HepG2 (cell line): ENCODE measurements at regions not wholly inside any gene's neighbourhood (a gene's known extent, or its start where the extent isn't known, plus 50 kb on each side); places are given as distances from the start of the nearest gene placed in this dataset.

Experiments used
- ATAC-seq: fragments of 200-7000 bp; cut with Tn5 transposase; 3 replicates; pipeline ENCODE4 v1.9.1; 2020; ENCODE audit warnings: mild to moderate bottlenecking, moderate library complexity
- BruUV-seq: library from RNA; stranded (reverse); fragments of 400-500 nt; replicated peaks from 2 replicates; lab custom pipeline; 2021; lab: Mats Ljungman, UMichigan
- CTCF ChIA-PET: fragments of 300-600 bp; formaldehyde crosslinking; extraction: SDS; loops from one replicate; lab custom pipeline; 2021; ENCODE audit warnings: low total read pairs, inconsistent platforms, low intra/inter-chr PET ratio; lab: Yijun Ruan, JAX
- POLR2A ChIA-PET: fragments of 350-600 bp; sonication (Branson Sonifier 250); formaldehyde crosslinking; loops from one replicate; lab custom pipeline; 2020; ENCODE audit warnings: antibody characterized with exemption, inconsistent platforms; lab: Yijun Ruan, JAX
- DNase-seq: peaks from one replicate; pipeline ENCODE4 v3.0.0-alpha.2; 2015; ENCODE audit warnings: low spot score
- FAIRE-seq: peaks from 3 replicates; lab custom pipeline; 2011; peaks lifted over from hg19 to GRCh38; lab: Jason Lieb, UNC
- H2AFZ ChIP-seq: one replicate; pipeline ENCODE4 v1.6.1; 2011; ENCODE audit warnings: low read length, inconsistent platforms
- H3K27ac ChIP-seq: fragments of 300-600 bp; 3 replicates; pipeline ENCODE4 v1.8.0; 2011; ENCODE audit warnings: mixed run types, mild to moderate bottlenecking, mixed read lengths, low read length, inconsistent platforms; ENCODE audit not compliant: insufficient read depth; ENCODE audit errors: extremely low read length
- H3K27me3 ChIP-seq, 2 experiments: fragments of 200-600 bp in 1 of 2; 2 replicates in 1 of 2; 3 replicates in 1 of 2; pipeline versions ENCODE4 v1.6.0 to v1.8.0; 2011; ENCODE audit warnings: low read length in 2 of 2, mild to moderate bottlenecking in 2 of 2, moderate library complexity in 2 of 2, inconsistent platforms in 1 of 2; ENCODE audit not compliant: insufficient read depth in 2 of 2, control insufficient read depth in 1 of 2
- H3K36me3 ChIP-seq, 2 experiments: fragments of 200-600 bp in 1 of 2; replicated peaks in 1 of 2; 2 replicates in 1 of 2; 3 replicates in 1 of 2; pipeline versions ENCODE4 v1.5.1 to v1.8.0; 2011; ENCODE audit warnings: low read length in 2 of 2, inconsistent platforms in 1 of 2; ENCODE audit not compliant: insufficient read depth in 2 of 2, control insufficient read depth in 1 of 2
- H3K4me1 ChIP-seq: 2 replicates; pipeline ENCODE4 v1.5.1; 2012; ENCODE audit warnings: low read length, inconsistent platforms; ENCODE audit not compliant: insufficient read depth
- H3K4me2 ChIP-seq: 2 replicates; pipeline ENCODE4 v1.6.0; 2011; ENCODE audit warnings: low read depth, low read length, inconsistent platforms
- H3K4me3 ChIP-seq, 3 experiments: fragments of 200-600 bp in 1 of 3; sonication (generic), shearing (Covaris generic) in 1 of 3; replicated peaks in 1 of 3; 2 replicates each; pipeline ENCODE4 v1.5.1; 2011 to 2016; ENCODE audit warnings: low read length in 3 of 3, inconsistent platforms in 2 of 3, low read depth in 2 of 3, mild to moderate bottlenecking in 2 of 3, control low read depth in 1 of 3, mixed read lengths in 1 of 3; ENCODE audit not compliant: insufficient read depth in 1 of 3
- H3K79me2 ChIP-seq: one replicate; pipeline ENCODE4 v1.6.1; 2011; ENCODE audit warnings: low read length, inconsistent platforms; ENCODE audit not compliant: insufficient read depth
- H3K9ac ChIP-seq: 2 replicates; pipeline ENCODE4 v1.6.0; 2011; ENCODE audit warnings: mild to moderate bottlenecking, low read depth, low read length, inconsistent platforms; ENCODE audit not compliant: insufficient read depth
- H3K9me3 ChIP-seq: 2 replicates; pipeline ENCODE4 v1.5.1; 2012; ENCODE audit warnings: mild to moderate bottlenecking, low read length
- H4K20me1 ChIP-seq: 2 replicates; pipeline ENCODE4 v1.6.0; 2011; ENCODE audit warnings: inconsistent platforms, mild to moderate bottlenecking, low read length, moderate library complexity; ENCODE audit not compliant: insufficient read depth
- ISL2 ChIP-seq: sonication (generic); formaldehyde crosslinking; IDR thresholded peaks from 2 replicates; pipeline ENCODE4 v1.5.0; 2020; ENCODE audit warnings: missing genetic modification reagents
- MED8 ChIP-seq: sonication (generic); formaldehyde crosslinking; IDR thresholded peaks from 2 replicates; pipeline ENCODE4 v1.8.1; 2023; ENCODE audit warnings: mild to moderate bottlenecking, missing genetic modification reagents; ENCODE audit not compliant: insufficient replicate concordance
- NCOA2 ChIP-seq: sonication (generic); formaldehyde crosslinking; IDR thresholded peaks from 2 replicates; pipeline ENCODE4 v1.8.0; 2022; ENCODE audit warnings: inconsistent platforms
- NFE2 ChIP-seq: sonication (generic); formaldehyde crosslinking; IDR thresholded peaks from 2 replicates; pipeline ENCODE4 v1.4.0; 2020; ENCODE audit warnings: missing genetic modification reagents
- NR2F2 ChIP-seq: IDR thresholded peaks from 2 replicates; pipeline ENCODE4 v1.6.1; 2012; ENCODE audit warnings: low read depth, inconsistent platforms, borderline replicate concordance
- POLR2G ChIP-seq: fragments of 200-400 bp; formaldehyde crosslinking; IDR thresholded peaks from 2 replicates; pipeline ENCODE4 v1.6.1; 2018; ENCODE audit warnings: mild to moderate bottlenecking, low read depth, low read length, moderate library complexity
- SMC3 ChIP-seq: IDR thresholded peaks from 2 replicates; pipeline ENCODE4 v1.6.1; 2011; ENCODE audit warnings: low read length, improper control_type of control experiment
- ZBTB33 ChIP-seq: sonication (generic); formaldehyde crosslinking; IDR thresholded peaks from 2 replicates; pipeline ENCODE4 v1.4.0; 2020; ENCODE audit warnings: missing genetic modification reagents
- ZNF124 ChIP-seq: sonication (generic); formaldehyde crosslinking; IDR thresholded peaks from 2 replicates; pipeline ENCODE4 v1.4.0; 2020; ENCODE audit warnings: missing genetic modification reagents
- ZNF317 ChIP-seq: sonication (generic); formaldehyde crosslinking; IDR thresholded peaks from 2 replicates; pipeline ENCODE4 v1.5.0; 2020; ENCODE audit warnings: mild to moderate bottlenecking, missing genetic modification reagents
- ZNF543 ChIP-seq: sonication (generic); formaldehyde crosslinking; IDR thresholded peaks from 2 replicates; pipeline ENCODE4 v1.4.0; 2020; ENCODE audit warnings: mild to moderate bottlenecking, missing genetic modification reagents
- ZNF629 ChIP-seq: sonication (generic); formaldehyde crosslinking; conservative IDR thresholded peaks from 2 replicates; pipeline ENCODE4 v1.5.0; 2020; ENCODE audit warnings: missing genetic modification reagents
- ZNF644 ChIP-seq: IDR thresholded peaks from 2 replicates; pipeline ENCODE4 v1.6.1; 2016; ENCODE audit warnings: low read depth
- WGBS: methylation state at CpG from one replicate; pipeline ENCODE4 v1.1.6; 2017; ENCODE audit warnings: low lambda C conversion rate; 5-methylcytosine and 5-hydroxymethylcytosine counted together
- in situ Hi-C: cut with HindIII; loops from 2 replicates; pipeline ENCODE4 v1.10.0; 2017; ENCODE audit warnings: low pct_unique_long_range_greater_than_20kb; ENCODE audit not compliant: extremely low pct_ligation_motif_present
- intact Hi-C: fragments of 100-400 bp; cut with micrococcal nuclease; formaldehyde crosslinking; loops from one replicate; pipeline ENCODE4 v1.10.0; 2022; ENCODE audit not compliant: unreplicated experiment
- TF ChIP-seq, protein P1 (sequence below): sonication (generic); formaldehyde crosslinking; IDR thresholded peaks from 2 replicates; pipeline ENCODE4 v1.4.0; 2020; ENCODE audit warnings: mild to moderate bottlenecking, missing genetic modification reagents
- TF ChIP-seq, protein P2 (sequence below): IDR thresholded peaks from 2 replicates; pipeline ENCODE4 v1.4.0; 2020; ENCODE audit warnings: mild to moderate bottlenecking, missing genetic modification reagents

- TF ChIP-seq MED8 (no peak), ZBTB33 (CRISPR knock-in tag) (no peak), NFE2 (CRISPR knock-in tag) (peak; percentile 7; the same call in 1 of the 2 replicates), POLR2G (0 out of 2 replicates have a peak, but pooled peaks have one; percentile 16)
- TF ChIP-seq, protein P1, sequence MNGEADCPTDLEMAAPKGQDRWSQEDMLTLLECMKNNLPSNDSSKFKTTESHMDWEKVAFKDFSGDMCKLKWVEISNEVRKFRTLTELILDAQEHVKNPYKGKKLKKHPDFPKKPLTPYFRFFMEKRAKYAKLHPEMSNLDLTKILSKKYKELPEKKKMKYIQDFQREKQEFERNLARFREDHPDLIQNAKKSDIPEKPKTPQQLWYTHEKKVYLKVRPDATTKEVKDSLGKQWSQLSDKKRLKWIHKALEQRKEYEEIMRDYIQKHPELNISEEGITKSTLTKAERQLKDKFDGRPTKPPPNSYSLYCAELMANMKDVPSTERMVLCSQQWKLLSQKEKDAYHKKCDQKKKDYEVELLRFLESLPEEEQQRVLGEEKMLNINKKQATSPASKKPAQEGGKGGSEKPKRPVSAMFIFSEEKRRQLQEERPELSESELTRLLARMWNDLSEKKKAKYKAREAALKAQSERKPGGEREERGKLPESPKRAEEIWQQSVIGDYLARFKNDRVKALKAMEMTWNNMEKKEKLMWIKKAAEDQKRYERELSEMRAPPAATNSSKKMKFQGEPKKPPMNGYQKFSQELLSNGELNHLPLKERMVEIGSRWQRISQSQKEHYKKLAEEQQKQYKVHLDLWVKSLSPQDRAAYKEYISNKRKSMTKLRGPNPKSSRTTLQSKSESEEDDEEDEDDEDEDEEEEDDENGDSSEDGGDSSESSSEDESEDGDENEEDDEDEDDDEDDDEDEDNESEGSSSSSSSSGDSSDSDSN (CRISPR knock-in tag) = peak; percentile 25; the same call in 1 of the 2 replicates
Observed at GRCh38 chr19:46924874-46925547, 64.2 kb downstream of the ARHGAP35 start (continued).

- H3K9me3 ChIP-seq = no peaks in the 10 kb centered on the region
- in situ Hi-C loops (no loop called here), intact Hi-C loops (loop anchor here (1.0 to 5.0 kb wide), 3 partner anchors 33 to 69 kb away; no protein-coding TSS in a partner anchor)
- FAIRE-seq (peak; percentile 98), DNase-seq (peak; percentile 93), ATAC-seq (peak; percentile 97)
- 8% methylated on average over 4 of the region's 4 CpGs for WGBS
- H3K4me3 ChIP-seq = peak overlapping the region in 1 of 3 experiments; percentile 35; a peak in 1 of 6 replicates
- H3K36me3 ChIP-seq = peaks cover 17 to 27% of the 10 kb centered on the region in 2 experiments
- peak overlapping the region; percentile 67 for H3K27ac ChIP-seq
- H3K9ac ChIP-seq = peak overlapping the region; percentile 51
- peak overlapping the region; percentile 67 for H3K4me2 ChIP-seq
- H3K27me3 ChIP-seq = no peaks in the 10 kb centered on the region
- peaks cover 33% of the 10 kb centered on the region for H4K20me1 ChIP-seq
- H3K79me2 ChIP-seq = peaks cover 83% of the 10 kb centered on the region
- peaks cover 46% of the 10 kb centered on the region for H3K4me1 ChIP-seq
- ChIA-PET CTCF (no interaction called here), POLR2A (interaction anchor here (0.7 to 3.8 kb wide), 12 partner anchors 14 to 137 kb away, joined by 3 to 23 read pairs (median 4); partner anchors contain the start of genes ARHGAP35 and SLC1A5)
- no peak overlapping the region for H2AFZ ChIP-seq
- BruUV-seq = no TSS peak
- TF ChIP-seq ZNF629 (CRISPR knock-in tag) (no peak), SMC3 (peak; percentile 18), NCOA2 (CRISPR knock-in tag) (0 out of 2 replicates have a peak, but pooled peaks have one; percentile 25), NR2F2 (0 out of 2 replicates have a peak, but pooled peaks have one; percentile 21), ISL2 (CRISPR knock-in tag) (0 out of 2 replicates have a peak, but pooled peaks have one; percentile 25), ZNF317 (CRISPR knock-in tag) (peak; percentile 45; the same call in 1 of the 2 replicates), ZNF543 (peak; percentile 65; the same call in 1 of the 2 replicates), ZNF124 (CRISPR knock-in tag) (no peak), ZNF644 (no peak)
- TF ChIP-seq, protein P2, sequence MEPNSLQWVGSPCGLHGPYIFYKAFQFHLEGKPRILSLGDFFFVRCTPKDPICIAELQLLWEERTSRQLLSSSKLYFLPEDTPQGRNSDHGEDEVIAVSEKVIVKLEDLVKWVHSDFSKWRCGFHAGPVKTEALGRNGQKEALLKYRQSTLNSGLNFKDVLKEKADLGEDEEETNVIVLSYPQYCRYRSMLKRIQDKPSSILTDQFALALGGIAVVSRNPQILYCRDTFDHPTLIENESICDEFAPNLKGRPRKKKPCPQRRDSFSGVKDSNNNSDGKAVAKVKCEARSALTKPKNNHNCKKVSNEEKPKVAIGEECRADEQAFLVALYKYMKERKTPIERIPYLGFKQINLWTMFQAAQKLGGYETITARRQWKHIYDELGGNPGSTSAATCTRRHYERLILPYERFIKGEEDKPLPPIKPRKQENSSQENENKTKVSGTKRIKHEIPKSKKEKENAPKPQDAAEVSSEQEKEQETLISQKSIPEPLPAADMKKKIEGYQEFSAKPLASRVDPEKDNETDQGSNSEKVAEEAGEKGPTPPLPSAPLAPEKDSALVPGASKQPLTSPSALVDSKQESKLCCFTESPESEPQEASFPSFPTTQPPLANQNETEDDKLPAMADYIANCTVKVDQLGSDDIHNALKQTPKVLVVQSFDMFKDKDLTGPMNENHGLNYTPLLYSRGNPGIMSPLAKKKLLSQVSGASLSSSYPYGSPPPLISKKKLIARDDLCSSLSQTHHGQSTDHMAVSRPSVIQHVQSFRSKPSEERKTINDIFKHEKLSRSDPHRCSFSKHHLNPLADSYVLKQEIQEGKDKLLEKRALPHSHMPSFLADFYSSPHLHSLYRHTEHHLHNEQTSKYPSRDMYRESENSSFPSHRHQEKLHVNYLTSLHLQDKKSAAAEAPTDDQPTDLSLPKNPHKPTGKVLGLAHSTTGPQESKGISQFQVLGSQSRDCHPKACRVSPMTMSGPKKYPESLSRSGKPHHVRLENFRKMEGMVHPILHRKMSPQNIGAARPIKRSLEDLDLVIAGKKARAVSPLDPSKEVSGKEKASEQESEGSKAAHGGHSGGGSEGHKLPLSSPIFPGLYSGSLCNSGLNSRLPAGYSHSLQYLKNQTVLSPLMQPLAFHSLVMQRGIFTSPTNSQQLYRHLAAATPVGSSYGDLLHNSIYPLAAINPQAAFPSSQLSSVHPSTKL (CRISPR knock-in tag) = peak; percentile 86
Observed at GRCh38 chr19:46925548-46925950, 64.8 kb downstream of the ARHGAP35 start.
